NB4 (cell line): ENCODE measurements at regions not wholly inside any gene's neighbourhood (a gene's known extent, or its start where the extent isn't known, plus 50 kb on each side); places are given as distances from the start of the nearest gene placed in this dataset.

Source experiments
- CTCF ChIP-seq: IDR thresholded peaks from one replicate; pipeline ENCODE4 v1.5.1; 2012; ENCODE audit warnings: low read depth, low read length
- MAX ChIP-seq: IDR thresholded peaks from 2 replicates; pipeline ENCODE4 v1.6.1; 2011; ENCODE audit warnings: low read depth, low read length
- POLR2A ChIP-seq: IDR thresholded peaks from 2 replicates; pipeline ENCODE4 v1.6.1; 2011; ENCODE audit warnings: mild to moderate bottlenecking; ENCODE audit not compliant: insufficient read length; ENCODE audit errors: extremely low read depth

DNA sequence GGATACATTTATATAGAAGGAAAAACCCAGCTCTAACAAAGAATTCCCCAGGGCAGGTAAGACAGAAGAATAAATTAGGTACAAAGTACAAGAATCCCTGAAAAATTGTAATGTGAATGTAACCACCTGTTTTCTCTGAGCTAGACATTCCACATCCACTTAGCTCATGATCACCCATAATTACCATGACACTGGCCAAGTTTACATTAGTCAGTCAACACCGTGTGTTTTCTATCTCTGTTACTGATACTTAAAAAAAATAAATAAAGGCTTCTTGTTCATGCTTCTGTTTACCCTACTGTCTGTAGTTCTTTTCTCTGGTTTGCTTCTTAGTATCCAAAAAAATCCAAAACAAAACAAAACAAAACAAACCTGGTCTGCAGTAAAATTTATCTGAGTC, 66.0 kb downstream of the CBLL2 start:
- TF ChIP-seq CTCF: no peak
- TF ChIP-seq MAX: no peak
- no peak for TF ChIP-seq POLR2A
